HL-60 (cell line): ENCODE measurements at regions not wholly inside any gene's neighbourhood (a gene's known extent, or its start where the extent isn't known, plus 50 kb on each side); places are given as distances from the start of the nearest gene placed in this dataset.

Experiments used
- DNase-seq, 2 experiments: peaks; one replicate each; pipeline ENCODE4 v3.0.0-alpha.2; 2010 to 2020; ENCODE audit warnings: low read depth in 1 of 2, low spot score in 1 of 2
- H3K27ac ChIP-seq: fragments of 250-450 bp; sonication (Bioruptor Pico); replicated peaks from 2 replicates; pipeline ENCODE4 v1.5.1; 2020; ENCODE audit warnings: mild to moderate bottlenecking, moderate library complexity
- H3K27me3 ChIP-seq: fragments of 250-450 bp; sonication (Bioruptor Pico); 2 replicates; pipeline ENCODE4 v1.5.1; 2021; ENCODE audit warnings: mild to moderate bottlenecking, moderate library complexity; ENCODE audit not compliant: insufficient read depth, poor library complexity, severe bottlenecking
- H3K4me3 ChIP-seq: replicated peaks from 2 replicates; pipeline ENCODE4 v1.5.1; 2011; ENCODE audit warnings: mild to moderate bottlenecking, control low read depth, low read length; ENCODE audit not compliant: insufficient read depth
- GABPA ChIP-seq: IDR thresholded peaks from 2 replicates; pipeline ENCODE4 v1.6.1; 2012; ENCODE audit warnings: low read depth
- POLR2AphosphoS5 ChIP-seq: IDR thresholded peaks from 2 replicates; pipeline ENCODE4 v1.6.1; 2012; ENCODE audit warnings: low read depth
- SPI1 ChIP-seq: IDR thresholded peaks from 2 replicates; pipeline ENCODE4 v1.6.1; 2012; ENCODE audit warnings: low read depth, mild to moderate bottlenecking, borderline replicate concordance
- TF ChIP-seq, protein P1 (sequence below): IDR thresholded peaks from one replicate; pipeline ENCODE4 v1.5.1; 2011; ENCODE audit warnings: low read length, control low read depth, inconsistent platforms; ENCODE audit not compliant: insufficient read depth
- TF ChIP-seq, protein P2 (sequence below): IDR thresholded peaks from 2 replicates; pipeline ENCODE4 v1.6.1; 2012; ENCODE audit warnings: low read depth; ENCODE audit not compliant: insufficient replicate concordance

DNA sequence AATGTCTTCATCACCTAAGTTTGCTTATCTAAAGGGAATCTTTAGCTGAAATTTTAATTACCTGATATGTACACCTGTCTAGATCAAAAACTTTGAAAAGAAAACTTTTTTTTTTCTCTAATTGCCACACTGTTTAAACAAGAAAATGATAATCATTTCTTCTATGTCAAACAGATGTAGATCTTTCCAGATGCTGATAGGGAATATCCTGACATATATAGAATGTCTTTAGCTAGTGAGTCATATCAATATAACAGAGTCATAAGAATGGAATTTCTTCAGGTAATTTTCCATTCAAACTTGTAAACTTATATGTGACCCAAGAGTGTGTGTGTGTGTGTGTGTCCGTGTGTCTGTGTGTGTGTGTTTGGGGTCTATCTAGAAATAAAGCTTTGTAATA lies 271.9 kb downstream of the GPM6A start:
- Histone ChIP-seq H3K27me3 (no peaks in the 10 kb centered on the region), H3K27ac (no peak overlapping the region)
- DNase-seq: no peak

DNA sequence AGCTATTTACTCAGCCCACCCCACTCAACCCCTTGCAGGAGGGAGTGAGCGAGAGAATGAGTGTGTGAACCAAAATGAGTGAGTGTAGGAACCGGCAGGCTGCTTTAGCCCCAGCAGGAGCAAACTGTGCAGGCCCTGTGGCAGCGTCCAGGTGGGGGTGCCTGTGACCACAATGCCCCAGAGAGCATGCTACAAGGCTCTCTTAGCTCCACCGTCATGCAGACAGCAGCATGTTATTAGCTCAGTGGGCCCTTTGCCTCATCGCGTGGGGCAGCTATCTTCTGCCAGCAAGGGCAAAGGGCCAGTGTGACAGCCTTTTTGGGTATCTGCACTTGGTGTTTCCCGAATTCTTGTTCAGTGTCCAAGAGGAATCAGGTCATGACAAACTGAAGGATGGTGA lies 271.3 kb downstream of the GPM6A start:
- no peak overlapping the region for H3K27ac ChIP-seq
- no peak for DNase-seq
- no peak overlapping the region for H3K4me3 ChIP-seq
- TF ChIP-seq POLR2AphosphoS5 (no peak), GABPA (no peak), SPI1 (no peak)
- TF ChIP-seq, protein P1, sequence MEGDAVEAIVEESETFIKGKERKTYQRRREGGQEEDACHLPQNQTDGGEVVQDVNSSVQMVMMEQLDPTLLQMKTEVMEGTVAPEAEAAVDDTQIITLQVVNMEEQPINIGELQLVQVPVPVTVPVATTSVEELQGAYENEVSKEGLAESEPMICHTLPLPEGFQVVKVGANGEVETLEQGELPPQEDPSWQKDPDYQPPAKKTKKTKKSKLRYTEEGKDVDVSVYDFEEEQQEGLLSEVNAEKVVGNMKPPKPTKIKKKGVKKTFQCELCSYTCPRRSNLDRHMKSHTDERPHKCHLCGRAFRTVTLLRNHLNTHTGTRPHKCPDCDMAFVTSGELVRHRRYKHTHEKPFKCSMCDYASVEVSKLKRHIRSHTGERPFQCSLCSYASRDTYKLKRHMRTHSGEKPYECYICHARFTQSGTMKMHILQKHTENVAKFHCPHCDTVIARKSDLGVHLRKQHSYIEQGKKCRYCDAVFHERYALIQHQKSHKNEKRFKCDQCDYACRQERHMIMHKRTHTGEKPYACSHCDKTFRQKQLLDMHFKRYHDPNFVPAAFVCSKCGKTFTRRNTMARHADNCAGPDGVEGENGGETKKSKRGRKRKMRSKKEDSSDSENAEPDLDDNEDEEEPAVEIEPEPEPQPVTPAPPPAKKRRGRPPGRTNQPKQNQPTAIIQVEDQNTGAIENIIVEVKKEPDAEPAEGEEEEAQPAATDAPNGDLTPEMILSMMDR: no peak
- TF ChIP-seq, protein P2, sequence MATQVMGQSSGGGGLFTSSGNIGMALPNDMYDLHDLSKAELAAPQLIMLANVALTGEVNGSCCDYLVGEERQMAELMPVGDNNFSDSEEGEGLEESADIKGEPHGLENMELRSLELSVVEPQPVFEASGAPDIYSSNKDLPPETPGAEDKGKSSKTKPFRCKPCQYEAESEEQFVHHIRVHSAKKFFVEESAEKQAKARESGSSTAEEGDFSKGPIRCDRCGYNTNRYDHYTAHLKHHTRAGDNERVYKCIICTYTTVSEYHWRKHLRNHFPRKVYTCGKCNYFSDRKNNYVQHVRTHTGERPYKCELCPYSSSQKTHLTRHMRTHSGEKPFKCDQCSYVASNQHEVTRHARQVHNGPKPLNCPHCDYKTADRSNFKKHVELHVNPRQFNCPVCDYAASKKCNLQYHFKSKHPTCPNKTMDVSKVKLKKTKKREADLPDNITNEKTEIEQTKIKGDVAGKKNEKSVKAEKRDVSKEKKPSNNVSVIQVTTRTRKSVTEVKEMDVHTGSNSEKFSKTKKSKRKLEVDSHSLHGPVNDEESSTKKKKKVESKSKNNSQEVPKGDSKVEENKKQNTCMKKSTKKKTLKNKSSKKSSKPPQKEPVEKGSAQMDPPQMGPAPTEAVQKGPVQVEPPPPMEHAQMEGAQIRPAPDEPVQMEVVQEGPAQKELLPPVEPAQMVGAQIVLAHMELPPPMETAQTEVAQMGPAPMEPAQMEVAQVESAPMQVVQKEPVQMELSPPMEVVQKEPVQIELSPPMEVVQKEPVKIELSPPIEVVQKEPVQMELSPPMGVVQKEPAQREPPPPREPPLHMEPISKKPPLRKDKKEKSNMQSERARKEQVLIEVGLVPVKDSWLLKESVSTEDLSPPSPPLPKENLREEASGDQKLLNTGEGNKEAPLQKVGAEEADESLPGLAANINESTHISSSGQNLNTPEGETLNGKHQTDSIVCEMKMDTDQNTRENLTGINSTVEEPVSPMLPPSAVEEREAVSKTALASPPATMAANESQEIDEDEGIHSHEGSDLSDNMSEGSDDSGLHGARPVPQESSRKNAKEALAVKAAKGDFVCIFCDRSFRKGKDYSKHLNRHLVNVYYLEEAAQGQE: no peak
- no peaks in the 10 kb centered on the region for H3K27me3 ChIP-seq

More for the DNA sequence above, 271.9 kb downstream of the GPM6A start:
- H3K4me3 ChIP-seq: no peak overlapping the region
- TF ChIP-seq, protein P2: no peak
- TF ChIP-seq SPI1 (no peak), POLR2AphosphoS5 (no peak), GABPA (no peak)
- TF ChIP-seq, protein P1: no peak

DNA sequence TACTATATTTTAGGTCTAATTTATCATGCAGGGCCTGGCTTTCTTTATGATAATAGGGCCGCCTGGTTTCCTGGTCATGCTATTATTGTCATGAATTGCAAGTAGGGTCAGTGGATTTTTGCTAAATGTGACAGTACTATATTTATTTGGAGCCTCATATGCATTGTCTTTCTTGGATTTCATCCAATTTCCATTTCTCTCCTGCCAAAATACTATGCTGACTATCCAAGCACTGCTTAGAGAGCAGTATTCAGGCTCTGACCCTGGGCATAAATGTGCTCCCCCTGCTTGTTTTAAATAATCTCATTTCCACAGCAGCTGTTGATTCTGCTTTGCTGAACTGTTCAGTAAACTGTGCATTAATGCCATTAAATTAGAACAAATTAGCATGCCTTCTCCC lies 269.3 kb downstream of the GPM6A start:
- Histone ChIP-seq H3K27me3 (no peaks in the 10 kb centered on the region), H3K27ac (no peak overlapping the region), H3K4me3 (no peak overlapping the region)
- DNase-seq: no peak
- TF ChIP-seq, protein P2: no peak
- TF ChIP-seq POLR2AphosphoS5: no peak
- TF ChIP-seq GABPA: no peak
- TF ChIP-seq SPI1: no peak
- TF ChIP-seq, protein P1: no peak
